ENCODE measurements at regions not wholly inside any gene's neighbourhood (a gene's known extent, or its start where the extent isn't known, plus 50 kb on each side); places are given as distances from the start of the nearest gene placed in this dataset.

DNA sequence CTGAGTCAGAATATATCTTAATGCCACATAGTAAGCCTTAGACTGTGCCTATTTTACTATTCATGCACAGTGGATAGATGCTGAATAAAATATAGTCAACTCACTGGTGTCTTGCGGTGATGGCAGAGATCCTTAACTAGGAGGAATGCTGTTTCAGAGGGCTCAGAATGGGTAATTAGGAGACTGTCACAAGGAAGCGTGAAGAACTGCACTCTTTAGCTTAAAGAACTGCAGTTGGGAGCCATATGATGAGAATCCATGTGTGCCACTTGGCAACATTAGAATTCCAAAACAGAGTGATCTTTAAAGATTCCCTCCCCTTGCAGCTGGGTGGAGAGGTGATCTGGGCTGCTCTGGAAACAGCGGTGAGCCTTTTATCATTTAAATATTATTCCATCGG is 357.6 kb downstream of the MCTP2 start:
- Histone ChIP-seq H3K36me3 (replicated peaks in 1 of 2; ENCODE audit: control insufficient read depth in 1 of 2, insufficient read depth in 2 of 2, low read length in 2 of 2) (no peaks in the 10 kb centered on the region), H4K20me1 (ENCODE audit: insufficient read depth, low read length) (no peaks in the 10 kb centered on the region), H3K4me1 (ENCODE audit: insufficient read depth, low read length) (no peaks in the 10 kb centered on the region), H3K9me3 (ENCODE audit: low read length) (no peaks in the 10 kb centered on the region; the same call in 1 of the 2 replicates), H3K4me2 (ENCODE audit: low read depth, low read length) (no peak overlapping the region), H3K9ac (ENCODE audit: insufficient read depth, low read depth, low read length) (no peak overlapping the region), H3K79me2 (ENCODE audit: insufficient read depth, low read length) (no peaks in the 10 kb centered on the region), H2AFZ (ENCODE audit: low read length) (no peak overlapping the region), H3K4me3 (replicated peaks in 1 of 3; ENCODE audit: insufficient read depth in 1 of 3, low read depth in 2 of 3, low read length in 3 of 3) (no peak overlapping the region), H3K27ac (ENCODE audit: extremely low read length, insufficient read depth, low read length) (no peak overlapping the region), H3K27me3 (ENCODE audit: control insufficient read depth in 1 of 2, insufficient read depth in 2 of 2, low read length in 2 of 2) (no peaks in the 10 kb centered on the region)
- CTCF ChIA-PET (ENCODE audit: low intra/inter-chr PET ratio, low total read pairs): no interaction called here
- intact Hi-C loops (cut with micrococcal nuclease; ENCODE audit: unreplicated experiment) (no loop called here), in situ Hi-C loops (cut with HindIII; ENCODE audit: extremely low pct_ligation_motif_present, low pct_unique_long_range_greater_than_20kb) (no loop called here)
- BruUV-seq (replicated peaks): no TSS peak
- TF ChIP-seq ZMAT5 (CRISPR knock-in tag; IDR thresholded peaks at IDR 0.05; ENCODE audit: borderline replicate concordance, low read depth): no peak
- no peak for TF ChIP-seq ZMAT3 (CRISPR knock-in tag; conservative IDR thresholded peaks at IDR 0.05)
- no peak for TF ChIP-seq ZNF558 (CRISPR knock-in tag; IDR thresholded peaks at IDR 0.05; ENCODE audit: borderline replicate concordance)
- TF ChIP-seq ZNF724P (CRISPR knock-in tag; IDR thresholded peaks at IDR 0.05; ENCODE audit: borderline replicate concordance): no peak
- no peak for TF ChIP-seq CBX5 (CRISPR knock-in tag; IDR thresholded peaks at IDR 0.05; ENCODE audit: borderline replicate concordance)
- no peak for TF ChIP-seq ZNF224 (CRISPR knock-in tag; IDR thresholded peaks at IDR 0.05)
- TF ChIP-seq HNF1A (IDR thresholded peaks at IDR 0.05; ENCODE audit: low read depth): no peak
- TF ChIP-seq HNF1A (CRISPR knock-in tag; IDR thresholded peaks at IDR 0.05; ENCODE audit: borderline replicate concordance): no peak
- FAIRE-seq (no peak), ATAC-seq (no peak), DNase-seq (ENCODE audit: low spot score) (no peak)
- POLR2A ChIA-PET: no interaction called here
- 26% methylated on average over 4 of the region's 4 CpGs for WGBS (ENCODE audit: low lambda C conversion rate)
